ENCODE measurements at regions not wholly inside any gene's neighbourhood (a gene's known extent, or its start where the extent isn't known, plus 50 kb on each side); places are given as distances from the start of the nearest gene placed in this dataset.

GRCh38 chr2:188050726-188051125 lies 240.9 kb upstream of the GULP1 start:
- Histone ChIP-seq H3K27me3 (no peaks in the 10 kb centered on the region), H3K4me3 (no peak overlapping the region), H3K4me1 (no peaks in the 10 kb centered on the region), H3K36me3 (no peaks in the 10 kb centered on the region), H3K27ac (no peak overlapping the region), H3K9me3 (no peaks in the 10 kb centered on the region)
- intact Hi-C loops (cut with DNase I), result no loop called here
- ATAC-seq, result no peak
- DNase-seq, result no peak
- no peak for TF ChIP-seq CTCF (IDR thresholded peaks at IDR 0.05)

DNA sequence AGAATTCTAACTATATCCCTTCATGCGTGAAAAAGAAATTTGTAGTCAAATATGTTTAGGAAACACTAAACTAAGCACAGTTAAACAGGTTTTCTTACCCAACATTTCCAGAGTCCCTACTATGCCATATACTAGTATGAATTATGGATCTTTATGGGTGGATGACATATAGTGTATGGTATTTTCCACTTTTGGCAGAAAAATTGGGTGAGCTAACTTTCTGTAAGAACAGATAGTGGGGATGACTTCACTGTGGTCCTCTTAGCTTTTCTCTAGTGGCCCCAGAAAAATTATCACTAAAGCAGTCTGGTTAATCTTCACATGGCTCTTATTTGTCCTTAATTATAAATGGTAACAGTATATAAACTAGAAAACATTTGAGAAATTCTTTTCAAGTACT lies 240.0 kb upstream of the GULP1 start:
- intact Hi-C loops (cut with DNase I), result no loop called here
- Histone ChIP-seq H3K4me3 (no peak overlapping the region), H3K36me3 (no peaks in the 10 kb centered on the region), H3K27ac (no peak overlapping the region), H3K27me3 (no peaks in the 10 kb centered on the region), H3K4me1 (no peaks in the 10 kb centered on the region), H3K9me3 (no peaks in the 10 kb centered on the region)
- TF ChIP-seq CTCF (IDR thresholded peaks at IDR 0.05), result no peak
- ATAC-seq (no peak), DNase-seq (no peak)

GRCh38 chr2:188065386-188065785 lies 226.3 kb upstream of the GULP1 start:
- H3K4me3 ChIP-seq, result no peak overlapping the region
- no peaks in the 10 kb centered on the region for H3K9me3 ChIP-seq
- no peak for ATAC-seq
- intact Hi-C loops (cut with DNase I), result no loop called here
- no peak for TF ChIP-seq CTCF (IDR thresholded peaks at IDR 0.05)
- no peak for DNase-seq
- H3K27me3 ChIP-seq, result no peaks in the 10 kb centered on the region
- H3K36me3 ChIP-seq, result no peaks in the 10 kb centered on the region
- no peaks in the 10 kb centered on the region for H3K4me1 ChIP-seq
- H3K27ac ChIP-seq, result no peak overlapping the region

- intact Hi-C loops (cut with DNase I), result no loop called here
- H3K4me3 ChIP-seq, result no peak overlapping the region
- ATAC-seq, result no peak
- no peaks in the 10 kb centered on the region for H3K27me3 ChIP-seq
- no peak overlapping the region for H3K27ac ChIP-seq
- no peaks in the 10 kb centered on the region for H3K36me3 ChIP-seq
- H3K4me1 ChIP-seq, result no peaks in the 10 kb centered on the region
- no peaks in the 10 kb centered on the region for H3K9me3 ChIP-seq
- TF ChIP-seq CTCF (IDR thresholded peaks at IDR 0.05), result no peak
- no peak for DNase-seq
Measured at GRCh38 chr2:188068093-188068492, 223.6 kb upstream of the GULP1 start.

DNA sequence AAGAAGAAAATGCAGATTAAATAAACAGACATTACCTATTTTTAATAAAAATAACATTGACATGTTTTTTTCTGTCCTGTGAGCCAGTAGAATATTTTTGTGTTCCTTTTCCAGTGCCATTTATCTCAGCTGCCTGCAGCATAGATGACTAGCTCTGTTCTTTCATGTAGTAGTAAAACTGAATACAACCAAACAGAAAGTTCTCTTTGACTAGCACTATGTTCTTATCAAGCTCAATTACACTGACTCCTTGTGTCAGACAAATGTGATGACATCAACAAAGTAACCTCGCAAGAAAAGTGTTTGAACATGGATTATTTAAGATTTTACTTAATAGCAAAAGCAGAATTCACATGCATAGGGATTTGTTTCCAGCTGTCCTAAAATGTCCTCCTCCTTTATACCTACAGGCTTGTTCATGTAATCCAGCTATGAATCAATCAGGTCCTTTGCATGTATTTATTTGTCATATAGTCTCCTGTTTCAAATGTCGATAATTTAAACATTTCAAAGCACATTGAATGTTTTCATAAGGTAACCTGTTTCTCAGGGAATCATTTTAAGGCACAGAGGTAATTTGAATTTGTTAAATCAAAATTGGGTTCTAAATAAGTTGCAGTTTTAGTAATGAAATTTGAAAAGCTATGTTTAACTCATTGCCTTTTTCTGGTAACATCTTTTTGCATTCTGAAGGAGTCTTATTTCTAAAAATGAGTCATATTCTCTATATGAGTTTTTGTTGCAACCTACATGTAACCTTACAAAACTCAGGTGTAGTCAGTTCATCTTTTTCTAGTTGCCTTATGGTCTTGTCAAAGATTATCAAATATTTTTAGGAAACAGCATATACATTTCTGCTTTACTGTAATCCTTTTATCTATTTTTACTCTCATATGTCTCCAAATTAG lies 215.3 kb upstream of the GULP1 start:
- no peak overlapping the region for H3K4me3 ChIP-seq
- H3K27ac ChIP-seq, result no peak overlapping the region
- no peak for TF ChIP-seq CTCF (IDR thresholded peaks at IDR 0.05)
- H3K9me3 ChIP-seq, result no peaks in the 10 kb centered on the region
- DNase-seq, result no peak
- intact Hi-C loops (cut with DNase I), result no loop called here
- no peaks in the 10 kb centered on the region for H3K4me1 ChIP-seq
- no peaks in the 10 kb centered on the region for H3K36me3 ChIP-seq
- ATAC-seq, result no peak
- no peaks in the 10 kb centered on the region for H3K27me3 ChIP-seq
